Spinal cord (tissue), 9 donors: ENCODE measurements at regions not wholly inside any gene's neighbourhood (a gene's known extent, or its start where the extent isn't known, plus 50 kb on each side); places are given as distances from the start of the nearest gene placed in this dataset.

Experiments
- DNase-seq, 6 donors: peaks; one replicate each; pipeline versions ENCODE4 v3.0.0 to v3.0.0-alpha.2; 2013 to 2015; ENCODE audit warnings: low spot score in 6 of 6, low read depth in 4 of 6
- H3K27ac ChIP-seq: one replicate; pipeline ENCODE4 v1.5.1; 2013; ENCODE audit warnings: low read depth, low read length, control low read depth
- H3K27me3 ChIP-seq: one replicate; pipeline ENCODE4 v1.6.1; 2013; ENCODE audit warnings: low read length; ENCODE audit not compliant: control insufficient read depth, insufficient read depth
- H3K36me3 ChIP-seq: one replicate; pipeline ENCODE4 v1.6.1; 2013; ENCODE audit warnings: low read length; ENCODE audit not compliant: control insufficient read depth, insufficient read depth
- H3K4me1 ChIP-seq: one replicate; pipeline ENCODE4 v1.6.1; 2013; ENCODE audit warnings: low read length; ENCODE audit not compliant: control insufficient read depth, insufficient read depth
- H3K4me3 ChIP-seq: one replicate; pipeline ENCODE4 v1.5.1; 2013; ENCODE audit warnings: low read depth, low read length, control low read depth
- H3K9me3 ChIP-seq: one replicate; pipeline ENCODE4 v1.6.1; 2013; ENCODE audit warnings: low read length; ENCODE audit not compliant: control insufficient read depth, insufficient read depth
- WGBS: methylation state at CpG from one replicate; pipeline ENCODE4 v1.1.5; 2013; ENCODE audit warnings: missing lambda C conversion rate; ENCODE audit not compliant: insufficient coverage; 5-methylcytosine and 5-hydroxymethylcytosine counted together
- donor health status: healthy.

GRCh38 chr7:91550931-91551330 is 286.7 kb downstream of the FZD1 start:
- no peak overlapping the region for H3K4me3 ChIP-seq
- no peaks in the 10 kb centered on the region for H3K27me3 ChIP-seq
- no peak overlapping the region for H3K27ac ChIP-seq
- DNase-seq, result no peak
- no peaks in the 10 kb centered on the region for H3K9me3 ChIP-seq
- no peaks in the 10 kb centered on the region for H3K4me1 ChIP-seq
- WGBS, result no CpG with 5 or more reads among the region's 1 CpG
- no peaks in the 10 kb centered on the region for H3K36me3 ChIP-seq

- Histone ChIP-seq H3K27ac (no peak overlapping the region), H3K36me3 (no peaks in the 10 kb centered on the region), H3K9me3 (no peaks in the 10 kb centered on the region), H3K4me1 (no peaks in the 10 kb centered on the region), H3K4me3 (no peak overlapping the region), H3K27me3 (no peaks in the 10 kb centered on the region)
- whole genome bisulfite sequencing, result no CpG with 5 or more reads among the region's 5 CpGs
- DNase-seq, result no peak
These were observed 287.3 kb downstream of the FZD1 start for GRCh38 chr7:91551377-91552175.

GRCh38 chr7:91553410-91553895 is 289.2 kb downstream of the FZD1 start:
- H3K9me3 ChIP-seq, result no peaks in the 10 kb centered on the region
- 93% methylated on average over 3 of the region's 3 CpGs for WGBS
- no peak overlapping the region for H3K4me3 ChIP-seq
- H3K27ac ChIP-seq, result no peak overlapping the region
- H3K27me3 ChIP-seq, result no peaks in the 10 kb centered on the region
- DNase-seq, result no peak
- H3K4me1 ChIP-seq, result no peaks in the 10 kb centered on the region
- H3K36me3 ChIP-seq, result no peaks in the 10 kb centered on the region

GRCh38 chr7:91554883-91555282 is 290.6 kb downstream of the FZD1 start:
- WGBS, result 52% methylated on average over 6 of the region's 6 CpGs
- DNase-seq, result peak in 2 of 6 donors; percentile 21 to 53
- H3K4me1 ChIP-seq, result no peaks in the 10 kb centered on the region
- no peaks in the 10 kb centered on the region for H3K9me3 ChIP-seq
- no peak overlapping the region for H3K4me3 ChIP-seq
- no peak overlapping the region for H3K27ac ChIP-seq
- H3K36me3 ChIP-seq, result no peaks in the 10 kb centered on the region
- H3K27me3 ChIP-seq, result no peaks in the 10 kb centered on the region

- H3K4me1 ChIP-seq, result no peaks in the 10 kb centered on the region
- WGBS, result 78% methylated on average over 3 of the region's 4 CpGs
- H3K9me3 ChIP-seq, result no peaks in the 10 kb centered on the region
- H3K4me3 ChIP-seq, result no peak overlapping the region
- H3K27me3 ChIP-seq, result no peaks in the 10 kb centered on the region
- no peak overlapping the region for H3K27ac ChIP-seq
- no peaks in the 10 kb centered on the region for H3K36me3 ChIP-seq
- DNase-seq, result no peak
These were observed 292.0 kb downstream of the FZD1 start for GRCh38 chr7:91556239-91556638.

- Histone ChIP-seq H3K4me3 (no peak overlapping the region), H3K4me1 (no peaks in the 10 kb centered on the region), H3K27me3 (no peaks in the 10 kb centered on the region), H3K27ac (no peak overlapping the region), H3K36me3 (no peaks in the 10 kb centered on the region), H3K9me3 (no peaks in the 10 kb centered on the region)
- DNase-seq, result no peak
- WGBS, result 91% methylated on average over 6 of the region's 7 CpGs
These were observed 292.9 kb downstream of the FZD1 start for GRCh38 chr7:91556956-91557650.

- Histone ChIP-seq H3K9me3 (no peaks in the 10 kb centered on the region), H3K27me3 (no peaks in the 10 kb centered on the region), H3K36me3 (no peaks in the 10 kb centered on the region), H3K4me3 (no peak overlapping the region), H3K4me1 (no peaks in the 10 kb centered on the region), H3K27ac (no peak overlapping the region)
- DNase-seq, result no peak
- WGBS, result 64% methylated on average over 6 of the region's 8 CpGs
These were observed 293.7 kb downstream of the FZD1 start for GRCh38 chr7:91557789-91558404.

- Histone ChIP-seq H3K4me1 (no peaks in the 10 kb centered on the region), H3K9me3 (no peaks in the 10 kb centered on the region), H3K4me3 (no peak overlapping the region), H3K36me3 (no peaks in the 10 kb centered on the region), H3K27me3 (no peaks in the 10 kb centered on the region), H3K27ac (no peak overlapping the region)
- 100% methylated on average over 1 of the region's 2 CpGs for WGBS
- DNase-seq, result no peak
These were observed 295.7 kb downstream of the FZD1 start for GRCh38 chr7:91559947-91560346.

- Histone ChIP-seq H3K36me3 (no peaks in the 10 kb centered on the region), H3K9me3 (no peaks in the 10 kb centered on the region), H3K4me1 (peaks cover 17% of the 10 kb centered on the region), H3K27ac (no peak overlapping the region), H3K27me3 (no peaks in the 10 kb centered on the region), H3K4me3 (no peak overlapping the region)
- WGBS, result no CpG with 5 or more reads among the region's 1 CpG
- no peak for DNase-seq
These were observed 299.9 kb downstream of the FZD1 start for GRCh38 chr7:91564101-91564500.
